Hematopoietic multipotent progenitor cell (in vitro differentiated cells): ENCODE measurements at regions not wholly inside any gene's neighbourhood (a gene's known extent, or its start where the extent isn't known, plus 50 kb on each side); places are given as distances from the start of the nearest gene placed in this dataset.
A peak's percentile ranks its signal among the peaks of the same experiment; 100 is the strongest.
"Not testable (repeated sequence)": the region's sequence is repeated elsewhere in the genome, so short reads cannot be mapped to it uniquely, and the experiment has no call there.

Source experiments
- DNase-seq, 3 donors: peaks; one replicate each; pipeline ENCODE4 v3.0.0-alpha.2; 2011 to 2015; ENCODE audit warnings: low read depth in 2 of 3, low spot score in 2 of 3

DNA sequence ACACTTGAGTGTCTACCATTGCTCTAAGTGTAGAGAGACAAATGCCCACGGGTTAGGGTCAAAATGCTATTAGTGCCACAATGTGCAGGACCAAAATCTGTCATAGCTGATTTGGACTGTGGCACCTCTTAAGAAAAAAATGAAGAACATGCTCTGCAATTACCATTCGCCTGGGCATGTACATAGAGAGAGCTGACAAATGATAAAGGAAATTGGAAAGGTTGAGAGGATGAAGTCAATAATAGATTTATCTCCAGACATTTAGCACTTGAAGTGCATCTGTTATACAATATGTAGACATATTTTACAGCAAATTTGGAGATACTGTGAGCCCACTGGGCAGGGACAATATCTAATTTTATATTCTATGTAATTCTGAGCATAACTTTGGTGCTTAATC is 804.4 kb downstream of the SATB2 start:
- no peak for DNase-seq

DNA sequence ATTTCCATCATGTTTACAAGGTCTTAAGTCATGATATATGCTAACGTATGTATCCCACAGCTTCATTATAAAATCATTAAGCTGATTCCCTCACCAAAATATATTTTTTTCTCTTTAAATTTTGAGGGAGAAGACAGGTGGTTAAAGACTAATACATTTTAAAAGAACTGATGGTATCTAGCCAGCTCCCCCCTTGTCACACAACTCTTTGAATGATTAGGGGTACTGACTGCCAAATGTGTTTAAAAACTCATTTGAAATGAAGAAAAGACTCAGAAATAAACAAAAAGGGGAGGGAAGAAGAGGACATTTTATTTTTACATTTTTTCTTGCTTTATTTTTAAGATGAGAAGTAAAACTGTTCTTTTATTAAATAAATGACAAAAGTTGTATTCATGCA is 805.3 kb downstream of the SATB2 start:
- DNase-seq: no peak

DNA sequence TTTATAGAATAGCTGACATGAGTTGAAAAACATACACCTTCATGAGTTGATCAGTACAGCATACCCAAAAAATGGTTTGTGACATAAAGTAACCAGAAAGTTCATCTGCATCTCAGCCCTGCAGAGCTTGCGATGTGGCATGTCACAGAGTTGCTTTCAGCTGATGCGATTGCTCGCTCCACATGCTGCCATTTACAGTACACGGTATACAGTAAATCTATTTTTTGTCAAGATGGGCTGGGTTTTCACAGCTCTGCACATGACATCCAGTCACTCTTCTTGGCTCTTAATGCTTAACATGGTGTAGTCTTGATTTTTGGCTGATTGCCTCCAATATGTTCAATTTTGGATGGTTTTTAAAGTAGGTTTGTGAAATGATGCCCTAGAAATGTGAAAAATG is 811.9 kb downstream of the SATB2 start:
- DNase-seq: no peak

DNA sequence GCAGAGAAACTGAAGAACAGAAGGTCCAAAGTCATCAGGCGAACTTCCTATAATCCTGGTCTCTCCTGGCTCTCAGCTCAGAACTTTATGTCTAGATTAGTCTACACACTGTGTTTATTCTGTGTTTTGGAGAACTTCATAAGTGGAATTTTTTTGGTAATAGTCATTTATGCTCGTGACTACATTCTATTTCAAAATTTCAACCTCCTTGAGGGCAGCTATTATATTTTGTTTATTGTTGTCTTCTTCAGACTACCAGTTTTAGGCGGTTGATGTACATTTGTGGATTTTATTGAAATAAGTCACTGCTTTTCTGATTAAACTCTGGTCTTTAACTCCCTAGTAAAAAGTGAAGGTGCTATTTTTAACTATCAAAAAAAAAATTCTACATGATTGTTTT is 816.6 kb downstream of the SATB2 start:
- DNase-seq: no peak

DNA sequence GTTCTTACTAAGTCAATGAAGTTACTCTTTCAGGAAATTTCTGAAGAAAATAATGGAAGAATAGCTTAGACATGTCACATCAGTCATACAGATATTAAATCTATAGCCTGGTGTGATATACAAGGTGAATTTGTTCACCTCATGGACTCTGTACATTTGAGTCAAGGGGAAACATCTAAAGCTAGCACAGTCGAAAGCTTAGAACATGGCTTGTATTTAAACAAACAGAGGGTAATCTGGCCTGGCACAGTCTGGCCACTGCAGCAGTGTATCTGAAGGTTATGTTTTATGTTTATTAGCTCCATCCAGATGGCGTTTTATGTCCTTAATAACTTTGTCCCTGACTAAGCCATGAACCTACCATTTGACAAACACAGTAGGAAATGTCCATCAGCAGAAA is 817.3 kb downstream of the SATB2 start:
- no peak for DNase-seq

DNA sequence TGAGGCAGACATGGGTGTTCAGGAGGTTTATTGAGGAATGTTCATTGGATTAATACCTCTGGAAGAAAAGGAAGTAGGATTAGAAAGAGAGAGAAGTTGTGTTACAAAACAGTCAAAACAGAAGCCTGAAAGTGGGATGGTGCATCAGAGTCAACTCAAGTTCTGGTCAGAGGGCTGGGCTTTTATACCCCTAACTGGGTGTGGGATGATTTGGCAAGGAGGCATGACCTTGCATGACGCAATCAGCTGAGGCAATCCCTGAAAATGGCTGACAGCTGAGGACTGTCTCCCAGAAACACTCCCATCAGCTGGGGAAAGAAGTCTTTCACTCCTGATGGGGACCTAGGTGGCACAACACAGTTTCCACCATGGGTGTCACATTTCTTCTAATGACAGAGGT is 818.2 kb downstream of the SATB2 start:
- DNase-seq: no peak

DNA sequence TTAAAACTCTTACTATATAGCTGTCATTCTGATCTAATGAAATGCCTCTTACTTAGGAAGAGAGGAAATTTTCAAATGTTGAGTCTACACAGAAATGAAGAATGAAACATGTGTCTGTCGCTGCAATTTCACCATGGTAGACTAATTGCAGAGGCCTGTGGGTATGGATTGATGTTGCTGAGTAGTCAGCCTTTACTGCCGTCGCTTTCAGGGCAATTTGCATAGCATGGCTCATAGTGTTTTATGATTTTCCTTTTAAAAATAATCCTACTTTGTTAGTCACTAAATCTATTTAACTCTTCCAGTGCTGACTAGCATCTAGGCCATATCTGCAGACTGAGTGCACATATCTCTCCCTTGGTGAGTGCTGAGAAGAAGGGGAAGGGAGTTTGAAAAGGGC is 819.2 kb downstream of the SATB2 start:
- no peak for DNase-seq

DNA sequence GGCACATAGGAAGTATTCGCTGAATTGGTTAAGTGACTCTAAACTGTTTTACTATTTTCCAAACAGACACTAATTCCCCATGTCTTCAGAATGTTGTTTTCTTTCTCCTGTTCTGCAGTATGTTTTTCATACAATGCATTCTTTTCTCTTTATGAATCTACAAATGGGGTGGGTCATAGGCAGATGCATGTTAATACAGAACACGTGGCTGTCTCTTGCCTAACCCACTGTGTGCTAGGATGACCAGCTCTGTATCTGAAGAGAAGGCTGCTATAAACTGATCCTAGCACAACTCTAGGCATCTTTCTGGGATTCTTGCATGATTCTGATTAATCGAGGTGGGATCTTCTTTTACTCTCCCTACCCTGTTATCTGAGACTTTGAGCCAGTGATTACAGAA is 826.0 kb downstream of the PLCL1 start:
- DNase-seq: no peak

DNA sequence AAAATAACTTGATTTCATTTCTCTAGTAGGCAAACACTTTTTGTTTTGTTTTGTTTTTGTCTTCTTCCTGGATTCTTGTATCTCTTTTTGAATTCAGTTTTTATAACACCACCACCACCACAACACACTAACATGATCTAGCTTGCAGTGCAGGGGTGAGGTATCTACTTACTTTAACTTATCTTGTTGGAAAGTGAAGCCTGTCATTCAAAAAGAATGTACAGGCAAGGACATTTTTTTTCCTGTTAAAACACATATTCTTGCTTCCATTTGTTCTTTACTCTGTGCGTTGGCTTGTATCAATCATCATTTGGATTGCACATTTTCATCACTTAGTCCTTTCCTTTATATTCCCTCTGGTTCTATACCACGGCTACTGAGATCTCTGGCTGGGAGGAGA is 824.2 kb downstream of the PLCL1 start:
- no peak for DNase-seq

DNA sequence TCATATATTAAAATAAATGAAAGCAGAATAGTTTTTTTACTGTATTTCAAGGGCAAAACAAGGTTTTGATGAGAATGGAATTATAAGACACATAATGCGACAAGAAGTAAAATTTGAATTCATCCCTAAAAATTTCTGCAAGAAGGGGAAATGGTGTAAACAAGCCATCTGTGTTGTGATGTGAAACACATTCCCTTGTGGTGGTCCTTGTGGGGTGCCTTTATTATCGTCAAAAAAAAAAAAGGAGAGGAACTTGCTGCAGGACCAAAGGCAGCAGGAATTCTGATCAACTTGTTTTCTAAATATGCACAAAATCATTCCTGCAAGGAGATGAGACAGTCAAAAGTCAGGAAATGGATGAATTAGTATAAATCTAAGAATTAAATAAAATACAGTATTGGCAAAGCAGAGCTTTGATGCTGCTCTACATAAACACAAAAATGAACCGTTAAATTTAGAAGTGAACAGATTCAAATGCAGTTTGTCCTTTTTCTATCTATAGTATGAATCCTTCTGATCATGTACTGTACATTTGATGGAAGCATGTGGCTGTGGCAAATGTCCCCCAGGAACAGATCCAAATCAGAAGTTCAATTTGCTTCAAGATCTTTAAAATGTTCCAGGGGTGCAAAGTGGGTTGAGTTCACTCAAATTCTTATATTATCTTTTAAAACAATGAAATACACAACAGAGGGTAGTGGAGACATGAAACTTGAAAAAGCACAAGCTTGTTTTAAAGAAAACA is 818.8 kb downstream of the PLCL1 start:
- DNase-seq: no peak

DNA sequence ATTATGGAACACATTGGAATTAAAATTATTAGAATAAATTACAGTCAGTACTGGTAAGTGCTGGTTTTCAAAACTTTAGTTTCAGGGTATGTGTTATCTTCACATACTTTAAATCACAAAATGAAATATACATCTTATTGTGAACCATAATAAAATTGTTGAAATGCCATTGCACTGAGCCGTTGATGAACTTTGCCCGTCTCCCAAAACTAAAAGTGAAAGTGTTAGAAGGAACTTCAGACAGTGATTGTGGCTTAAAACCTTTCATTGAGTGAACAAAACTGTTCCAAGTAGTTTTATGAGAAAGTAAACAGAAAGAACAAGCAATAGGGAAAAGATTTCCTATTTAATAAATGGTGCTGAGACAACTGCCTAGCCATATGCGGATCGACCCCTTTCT is 811.6 kb downstream of the PLCL1 start:
- peak in 1 of 3 donors; percentile 21 for DNase-seq

DNA sequence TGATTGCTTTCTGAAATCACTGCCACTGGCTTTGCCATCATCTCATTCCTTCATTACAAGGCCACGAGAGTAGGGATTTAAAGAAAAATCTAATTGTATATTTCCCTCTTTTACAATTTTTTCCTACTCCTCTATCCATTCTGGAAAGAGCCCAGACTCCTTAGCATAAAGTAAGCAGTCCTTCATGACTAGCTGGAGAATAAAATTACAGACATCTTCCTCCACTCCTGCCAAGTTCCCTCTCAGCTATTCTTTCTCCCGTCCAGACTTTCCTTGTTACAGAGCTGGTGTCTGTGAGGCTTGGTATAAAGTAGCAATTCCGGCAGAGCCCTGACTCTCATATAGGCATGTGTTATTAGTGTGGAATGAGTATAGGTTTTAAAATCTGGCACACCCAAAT is 806.8 kb downstream of the PLCL1 start:
- DNase-seq: no peak

DNA sequence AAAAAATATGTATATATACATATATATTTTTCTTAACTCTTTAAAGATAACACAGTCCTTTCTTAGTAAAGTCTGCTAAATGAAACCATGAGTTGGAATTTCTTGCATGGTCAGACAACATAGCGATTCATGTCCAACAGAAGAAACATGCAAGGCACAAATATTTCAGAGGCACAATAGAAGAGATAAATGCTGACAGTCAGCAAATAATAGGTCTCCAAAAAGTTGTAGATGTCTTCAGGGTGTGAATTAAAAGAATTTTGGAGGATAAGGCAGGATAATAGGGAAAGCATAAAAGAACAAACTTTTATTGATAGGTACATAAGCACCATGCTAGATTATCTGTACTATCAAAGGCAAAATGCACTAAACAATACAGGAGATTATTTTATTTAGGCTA is 800.2 kb downstream of the PLCL1 start:
- DNase-seq: no peak

DNA sequence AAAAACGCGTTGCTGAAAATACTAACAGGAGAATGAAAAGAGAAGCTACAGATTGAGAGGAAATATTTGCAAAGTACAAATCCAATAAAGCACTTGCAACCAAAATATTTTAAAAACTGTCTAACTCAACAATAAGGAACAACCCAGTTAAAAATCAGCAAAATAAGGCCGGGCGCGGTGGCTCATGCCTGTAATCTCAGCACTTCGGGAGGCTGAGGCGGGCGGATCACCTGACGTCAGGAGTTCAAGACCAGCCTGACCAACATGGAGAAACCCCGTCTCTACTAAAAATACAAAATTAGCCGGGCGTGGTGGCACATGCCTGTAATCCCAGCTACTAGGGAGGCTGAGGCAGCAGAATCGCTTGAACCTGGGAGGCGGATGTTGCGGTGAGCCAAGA is 798.6 kb downstream of the PLCL1 start:
- not testable (repeated sequence) for DNase-seq

DNA sequence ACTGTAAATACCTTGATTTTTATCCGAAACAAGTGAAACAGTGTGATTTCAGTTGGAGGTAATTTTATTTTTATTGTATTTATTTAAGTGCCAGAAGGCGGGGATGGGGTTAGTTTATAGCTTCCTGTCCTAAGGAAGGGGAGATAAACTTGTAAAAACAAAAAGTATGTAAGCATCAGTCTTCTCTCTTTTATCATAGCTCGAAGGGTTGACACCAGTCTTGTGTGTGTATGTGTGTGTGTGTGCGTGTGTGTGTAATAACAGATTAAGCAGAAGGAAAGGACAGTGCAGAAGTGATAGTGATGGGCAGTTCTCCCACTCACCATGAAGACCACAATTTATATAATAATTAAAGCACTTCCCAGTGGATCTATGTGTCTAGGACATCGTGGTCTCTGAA is 793.3 kb downstream of the PLCL1 start:
- DNase-seq: no peak

DNA sequence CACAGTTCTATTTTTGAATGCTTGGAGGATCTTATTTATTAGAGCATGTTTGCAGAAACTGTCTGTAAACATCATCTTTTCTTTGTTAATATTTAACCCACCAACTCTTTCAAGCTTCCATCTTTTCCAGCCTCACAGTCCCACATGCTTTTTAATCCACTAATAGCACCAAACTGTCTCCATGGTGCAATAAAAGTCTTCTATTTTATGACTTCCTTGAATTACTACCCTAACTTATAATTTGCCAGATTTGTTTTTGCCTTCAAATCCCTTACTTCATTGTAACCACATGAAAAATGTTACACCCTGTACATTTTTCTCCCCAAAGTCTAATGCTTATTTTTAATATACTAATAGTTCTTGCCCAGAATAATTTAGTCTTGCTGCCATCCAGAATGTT is 792.6 kb downstream of the PLCL1 start:
- DNase-seq: no peak

DNA sequence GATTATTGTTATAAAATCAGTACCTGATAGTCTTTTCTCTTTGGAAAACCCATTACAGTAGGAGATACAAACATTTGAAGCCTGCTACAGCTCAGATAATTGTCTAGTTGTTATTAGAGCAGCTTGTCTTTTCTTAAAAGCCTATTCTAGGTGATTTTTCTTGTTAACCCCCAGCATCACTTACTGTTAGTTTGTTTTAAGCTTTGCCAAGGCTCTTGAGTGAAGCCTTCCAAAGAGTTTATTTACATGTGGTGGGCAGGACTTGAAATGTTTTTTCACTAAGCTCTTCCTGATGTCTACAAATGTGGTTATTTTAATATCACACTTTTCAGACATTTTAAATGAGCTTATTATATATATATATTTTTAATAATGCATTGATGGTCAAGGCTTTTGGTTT is 791.3 kb downstream of the PLCL1 start:
- no peak for DNase-seq

DNA sequence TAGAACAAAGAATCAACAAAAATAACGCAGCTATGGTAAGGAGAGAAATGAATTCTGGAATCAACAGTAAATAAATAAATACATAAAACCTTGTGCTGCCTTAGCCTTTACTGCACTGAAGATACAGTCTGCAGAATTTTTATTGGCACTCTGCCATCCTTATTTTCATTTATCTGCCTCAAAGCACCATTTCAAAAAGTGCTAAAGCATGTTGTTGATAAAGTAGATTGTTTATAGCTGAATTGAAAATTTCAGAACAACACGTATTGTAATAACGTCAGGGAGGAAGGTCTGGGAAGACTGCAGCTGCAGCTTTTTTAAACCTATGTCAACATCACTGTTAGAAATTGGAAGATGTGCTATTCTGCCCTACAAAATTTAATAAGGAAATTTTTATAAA is 787.2 kb downstream of the PLCL1 start:
- no peak for DNase-seq

DNA sequence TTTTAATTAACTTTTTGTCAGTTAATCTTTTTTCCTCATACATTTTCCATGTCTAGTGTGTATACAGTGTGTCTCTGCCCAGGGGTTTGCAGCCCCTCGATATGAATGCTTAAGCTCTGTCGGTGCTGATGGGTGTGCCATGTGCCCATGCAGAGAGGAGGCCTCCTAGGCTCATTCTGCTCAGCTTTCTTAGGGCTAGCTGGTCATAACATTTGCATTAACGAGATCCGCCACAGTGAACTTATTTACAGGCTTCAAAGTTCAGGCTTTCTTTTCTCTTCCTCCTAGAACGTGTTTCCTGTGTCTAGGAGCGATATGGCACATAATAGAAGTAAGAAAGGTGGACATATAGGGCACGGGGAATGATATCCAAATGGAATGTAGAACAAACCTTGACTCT is 783.3 kb downstream of the PLCL1 start:
- no peak for DNase-seq

DNA sequence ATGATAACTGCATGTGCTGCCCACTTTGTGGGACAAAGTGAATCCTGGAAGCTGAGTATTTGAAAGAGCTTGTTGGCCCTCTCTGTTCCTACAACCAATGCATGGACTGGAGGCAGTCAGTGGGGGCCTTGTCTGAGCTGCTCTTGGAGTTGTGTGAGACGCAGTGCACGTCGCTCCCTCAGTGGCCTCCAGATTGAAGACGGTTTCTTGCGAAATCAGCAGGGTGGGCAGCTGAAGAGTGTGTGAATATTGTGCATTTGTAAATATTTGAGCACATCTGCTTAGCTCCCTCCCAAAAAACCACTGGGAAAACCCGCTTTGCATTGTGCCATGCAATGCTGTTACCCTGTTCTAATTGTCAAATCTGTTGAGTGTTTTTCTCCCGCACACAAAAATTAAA is 782.8 kb downstream of the PLCL1 start:
- no peak for DNase-seq

DNA sequence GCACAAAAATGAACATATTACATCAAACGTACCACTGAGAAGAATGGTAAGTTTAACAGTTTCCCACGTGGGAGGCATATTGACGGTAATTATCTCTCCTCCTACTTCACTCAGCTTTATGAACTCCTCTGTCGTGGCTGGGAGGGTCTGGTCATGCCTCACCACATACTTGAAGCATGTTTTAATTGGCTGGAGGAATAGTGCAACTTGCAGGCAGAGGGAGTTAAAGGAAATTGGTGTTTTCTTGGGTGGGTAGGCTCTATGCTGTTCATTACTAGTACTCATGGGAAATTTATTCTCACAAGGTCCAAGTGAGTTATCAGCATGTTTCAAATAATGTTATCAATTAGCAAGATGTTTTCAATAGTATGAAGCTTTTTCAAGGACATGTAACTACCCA is 767.0 kb downstream of the PLCL1 start:
- no peak for DNase-seq

DNA sequence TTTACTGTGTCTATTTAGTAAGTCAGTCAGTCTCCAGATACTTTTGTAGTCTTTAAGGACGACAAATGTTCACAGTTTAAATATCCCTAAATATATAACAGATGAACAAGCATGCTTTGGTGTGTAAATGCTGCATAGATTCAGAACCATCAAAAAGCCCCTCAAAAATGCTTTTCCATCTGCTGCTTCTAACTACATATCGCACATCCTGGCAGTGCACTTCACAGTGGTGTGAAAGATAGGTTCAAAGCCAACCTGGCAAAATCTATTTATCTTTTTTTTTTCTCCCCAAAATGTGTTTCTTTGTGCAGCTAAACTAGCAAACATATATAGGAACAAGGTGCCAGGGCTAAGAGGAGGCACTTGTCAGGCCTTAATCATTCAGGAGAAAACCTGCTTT is 753.8 kb downstream of the PLCL1 start:
- DNase-seq: no peak

DNA sequence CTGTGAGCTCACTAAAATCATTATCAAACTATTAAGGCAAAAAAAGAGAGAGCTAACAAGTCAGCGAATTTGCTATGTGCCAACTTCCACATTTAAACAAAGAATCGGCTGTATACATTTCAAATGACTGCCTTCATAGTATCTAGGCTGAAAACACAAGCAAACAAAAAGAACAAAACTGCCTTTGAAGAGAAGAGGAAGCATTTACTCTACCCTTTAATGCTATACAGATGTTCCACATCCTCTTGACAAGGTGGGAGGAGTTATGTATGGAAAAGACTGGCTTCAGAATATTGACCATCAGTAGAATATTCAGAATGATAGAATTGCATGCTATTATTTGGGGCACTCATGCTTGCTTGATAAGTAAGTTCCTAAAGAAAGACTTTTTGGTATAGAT is 741.7 kb downstream of the PLCL1 start:
- no peak for DNase-seq
